Right renal cortex interstitium (tissue), 3 donors: ENCODE measurements at regions not wholly inside any gene's neighbourhood (a gene's known extent, or its start where the extent isn't known, plus 50 kb on each side); places are given as distances from the start of the nearest gene placed in this dataset.
"Not testable (repeated sequence)": the region's sequence is repeated elsewhere in the genome, so short reads cannot be mapped to it uniquely, and the experiment has no call there.

Source experiments
- DNase-seq, 3 donors: peaks; one replicate each; pipeline ENCODE4 v3.0.0-alpha.2; 2013; ENCODE audit warnings: low read depth in 3 of 3, low spot score in 2 of 3

- no peak for DNase-seq
Measured at GRCh38 chr13:59423708-59424340, 739.9 kb downstream of the DIAPH3 start.

- DNase-seq, result no peak
Measured at GRCh38 chr13:59424661-59425060, 739.1 kb downstream of the DIAPH3 start.

- no peak for DNase-seq
Measured at GRCh38 chr13:59425211-59425741, 738.5 kb downstream of the DIAPH3 start.

GRCh38 chr13:59435024-59435423 lies 728.7 kb downstream of the DIAPH3 start:
- DNase-seq, result no peak

GRCh38 chr13:59437544-59438301 lies 726.0 kb downstream of the DIAPH3 start:
- no peak for DNase-seq

GRCh38 chr13:59439776-59440428 lies 723.8 kb downstream of the DIAPH3 start:
- DNase-seq, result no peak

- not testable (repeated sequence) for DNase-seq
Measured at GRCh38 chr13:59441068-59441467, 722.7 kb downstream of the DIAPH3 start.

GRCh38 chr13:59441596-59442280 lies 722.0 kb downstream of the DIAPH3 start:
- no peak for DNase-seq

GRCh38 chr13:59442461-59442860 lies 721.3 kb downstream of the DIAPH3 start:
- DNase-seq, result no peak

- DNase-seq, result no peak
Measured at GRCh38 chr13:59442944-59443486, 720.7 kb downstream of the DIAPH3 start.

- no peak for DNase-seq
Measured at GRCh38 chr13:59444210-59444857, 719.4 kb downstream of the DIAPH3 start.

- no peak for DNase-seq
Measured at GRCh38 chr13:59445812-59446211, 717.9 kb downstream of the DIAPH3 start.

GRCh38 chr13:59446391-59446790 lies 717.3 kb downstream of the DIAPH3 start:
- DNase-seq, result no peak

GRCh38 chr13:59447031-59447430 lies 716.7 kb downstream of the DIAPH3 start:
- no peak for DNase-seq

GRCh38 chr13:59447846-59448620 lies 715.7 kb downstream of the DIAPH3 start:
- no peak for DNase-seq

GRCh38 chr13:59449750-59450149 lies 714.0 kb downstream of the DIAPH3 start:
- no peak for DNase-seq

GRCh38 chr13:59450229-59450628 lies 713.5 kb downstream of the DIAPH3 start:
- no peak for DNase-seq

- no peak for DNase-seq
Measured at GRCh38 chr13:59451236-59451635, 712.5 kb downstream of the DIAPH3 start.

- no peak for DNase-seq
Measured at GRCh38 chr13:59452189-59452890, 711.4 kb downstream of the DIAPH3 start.
